HG02885 (cell line): ENCODE measurements at regions not wholly inside any gene's neighbourhood (a gene's known extent, or its start where the extent isn't known, plus 50 kb on each side); places are given as distances from the start of the nearest gene placed in this dataset.
"Not testable (repeated sequence)": the region's sequence is repeated elsewhere in the genome, so short reads cannot be mapped to it uniquely, and the experiment has no call there.

Experiments used
- ATAC-seq: cut with Tn5 transposase; IDR thresholded peaks from one replicate; pipeline ENCODE4 v1.9.1; 2021; ENCODE audit warnings: mild to moderate bottlenecking; ENCODE audit not compliant: unreplicated experiment, poor library complexity

GRCh38 chr15:20272422-20273184 lies 269.0 kb downstream of the GOLGA6L6 start:
- no peak for ATAC-seq

- no peak for ATAC-seq
These were observed 270.0 kb downstream of the GOLGA6L6 start for GRCh38 chr15:20271647-20272046.

- ATAC-seq, result not testable (repeated sequence)
These were observed 271.6 kb downstream of the GOLGA6L6 start for GRCh38 chr15:20269956-20270355.

GRCh38 chr15:20267996-20268395 lies 273.6 kb downstream of the GOLGA6L6 start:
- not testable (repeated sequence) for ATAC-seq

- ATAC-seq, result not testable (repeated sequence)
These were observed 274.4 kb downstream of the GOLGA6L6 start for GRCh38 chr15:20267051-20267730.

GRCh38 chr15:20265710-20266109 lies 275.9 kb downstream of the GOLGA6L6 start:
- not testable (repeated sequence) for ATAC-seq

- ATAC-seq, result not testable (repeated sequence)
These were observed 280.0 kb downstream of the GOLGA6L6 start for GRCh38 chr15:20261321-20262280.

GRCh38 chr15:20260650-20261049 lies 280.9 kb downstream of the GOLGA6L6 start:
- ATAC-seq, result not testable (repeated sequence)

- ATAC-seq, result not testable (repeated sequence)
These were observed 281.9 kb downstream of the GOLGA6L6 start for GRCh38 chr15:20259559-20260190.

GRCh38 chr15:20256394-20256793 lies 285.2 kb downstream of the GOLGA6L6 start:
- not testable (repeated sequence) for ATAC-seq

- ATAC-seq, result not testable (repeated sequence)
These were observed 286.0 kb downstream of the GOLGA6L6 start for GRCh38 chr15:20255641-20256040.

GRCh38 chr15:20253047-20253615 lies 288.5 kb downstream of the GOLGA6L6 start:
- ATAC-seq, result not testable (repeated sequence)

- not testable (repeated sequence) for ATAC-seq
These were observed 289.6 kb downstream of the GOLGA6L6 start for GRCh38 chr15:20252040-20252439.

- not testable (repeated sequence) for ATAC-seq
These were observed 290.2 kb downstream of the GOLGA6L6 start for GRCh38 chr15:20251214-20252005.

GRCh38 chr15:20250206-20250605 lies 291.4 kb downstream of the GOLGA6L6 start:
- ATAC-seq, result not testable (repeated sequence)

- not testable (repeated sequence) for ATAC-seq
These were observed 292.0 kb downstream of the GOLGA6L6 start for GRCh38 chr15:20249677-20249970.

GRCh38 chr15:20248434-20248833 lies 293.2 kb downstream of the GOLGA6L6 start:
- ATAC-seq, result not testable (repeated sequence)

- ATAC-seq, result not testable (repeated sequence)
These were observed 294.5 kb downstream of the GOLGA6L6 start for GRCh38 chr15:20247137-20247536.

GRCh38 chr15:20246624-20247023 lies 295.0 kb downstream of the GOLGA6L6 start:
- ATAC-seq, result not testable (repeated sequence)
